ENCODE measurements at regions not wholly inside any gene's neighbourhood (a gene's known extent, or its start where the extent isn't known, plus 50 kb on each side); places are given as distances from the start of the nearest gene placed in this dataset.
"Not testable (repeated sequence)": the region's sequence is repeated elsewhere in the genome, so short reads cannot be mapped to it uniquely, and the experiment has no call there.

DNA sequence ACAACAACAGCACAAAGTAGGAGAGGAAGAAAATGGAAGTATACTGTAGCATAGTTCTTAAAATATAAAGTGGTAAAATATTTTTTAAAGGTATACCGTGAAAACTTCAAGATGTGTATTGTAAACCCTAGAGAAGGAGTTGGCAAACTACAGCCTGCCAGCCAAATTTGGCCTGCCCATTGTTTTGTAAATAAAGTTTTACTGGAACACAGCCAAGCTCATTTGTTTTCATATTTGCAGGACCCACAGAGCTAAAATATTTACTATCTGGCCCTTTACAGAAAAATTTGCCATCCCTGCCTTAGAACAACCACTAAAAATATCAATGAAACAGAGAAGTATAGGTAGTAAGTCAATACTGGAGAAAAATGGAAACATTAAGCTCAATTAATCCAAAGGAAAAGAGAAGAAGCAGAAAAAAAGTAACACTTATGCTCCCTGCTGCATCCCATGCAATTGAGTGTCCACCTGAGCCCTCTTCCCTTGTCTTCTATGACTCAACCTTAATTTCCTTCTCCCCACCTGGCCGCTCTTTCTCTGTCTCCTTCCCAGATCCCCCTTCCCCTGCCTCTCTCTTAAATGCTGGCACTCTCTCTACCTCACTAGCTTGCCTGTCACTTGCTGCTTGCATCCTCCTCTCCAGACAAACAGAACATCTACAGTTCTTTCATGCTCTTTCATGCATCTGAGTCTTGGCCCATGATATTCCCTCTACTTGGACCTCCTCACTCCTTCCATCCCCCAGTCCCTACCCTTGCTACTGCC lies 50.6 kb upstream of the FER start:
- DNase-seq: no peak

- DNase-seq: no peak
Measured at GRCh38 chr5:108696407-108696806, 51.3 kb upstream of the FER start.

GRCh38 chr5:108688485-108688884 lies 59.2 kb upstream of the FER start:
- no peak for DNase-seq

DNA sequence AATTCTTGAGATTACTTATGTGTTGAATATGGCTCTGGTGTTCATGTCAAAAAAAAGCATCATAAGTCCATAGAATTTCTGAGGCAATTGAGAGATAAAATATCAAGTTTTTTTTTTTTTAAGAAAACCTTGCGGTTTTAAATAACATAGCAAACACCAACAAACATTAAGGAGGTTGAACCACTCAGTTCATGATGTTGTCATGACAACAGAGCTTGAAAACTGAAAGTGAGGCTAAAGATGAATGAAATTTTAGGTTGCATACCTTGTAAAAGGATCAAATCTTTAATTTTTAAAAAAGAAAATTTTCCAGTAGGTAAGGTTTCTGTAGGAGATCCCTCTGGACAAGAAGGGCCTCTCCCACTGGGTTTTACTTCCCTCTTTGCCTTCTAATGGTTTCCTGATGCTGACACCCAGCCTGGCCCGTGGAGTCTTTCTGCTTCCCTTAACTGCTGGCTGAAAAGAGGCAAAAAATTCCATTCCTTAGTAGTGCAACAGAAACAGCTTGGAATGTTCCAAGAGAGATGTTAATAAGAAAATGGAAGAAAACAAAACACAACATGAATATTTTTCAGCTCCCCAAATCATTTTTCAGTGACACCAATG lies 60.0 kb upstream of the FER start:
- no peak for DNase-seq

- DNase-seq: no peak
Measured at GRCh38 chr5:108686676-108687075, 61.0 kb upstream of the FER start.

DNA sequence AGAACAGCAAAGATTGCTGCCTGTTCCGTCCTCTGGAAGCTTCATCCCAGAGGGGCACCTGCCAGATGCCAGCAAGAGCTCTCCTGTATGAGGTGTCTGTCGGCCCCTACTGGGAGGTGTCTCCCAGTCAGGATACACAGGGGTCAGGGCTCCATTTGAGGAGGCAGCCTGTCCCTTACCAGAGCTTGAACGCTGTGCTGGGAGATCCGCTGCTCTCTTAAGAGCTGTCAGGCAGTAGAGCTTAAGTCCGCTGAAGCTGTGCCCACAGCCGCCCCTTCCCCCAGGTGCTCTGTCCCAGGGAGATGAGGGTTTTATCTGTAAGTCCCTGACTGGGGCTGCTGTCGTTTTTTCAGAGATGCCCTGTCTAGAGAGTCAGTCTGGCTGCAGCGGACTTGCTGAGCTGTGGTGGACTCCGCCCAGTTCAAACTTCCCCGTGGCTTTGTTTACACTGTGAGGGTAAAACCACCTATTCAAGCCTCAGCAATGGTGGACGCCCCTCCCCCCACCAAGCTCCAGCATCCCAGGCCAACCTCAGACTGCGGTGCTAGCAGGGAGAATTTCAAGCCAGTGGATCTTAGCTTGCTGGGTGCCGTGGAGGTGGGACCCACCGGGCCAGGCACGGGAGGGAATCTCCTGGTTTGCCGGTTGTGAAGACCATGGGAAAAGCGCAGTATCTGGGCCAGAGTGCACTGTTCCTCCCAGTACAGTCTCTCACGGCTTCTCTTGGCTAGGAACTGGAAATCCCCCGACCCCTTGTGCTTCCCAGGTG lies 62.1 kb upstream of the FER start:
- DNase-seq: not testable (repeated sequence)

DNA sequence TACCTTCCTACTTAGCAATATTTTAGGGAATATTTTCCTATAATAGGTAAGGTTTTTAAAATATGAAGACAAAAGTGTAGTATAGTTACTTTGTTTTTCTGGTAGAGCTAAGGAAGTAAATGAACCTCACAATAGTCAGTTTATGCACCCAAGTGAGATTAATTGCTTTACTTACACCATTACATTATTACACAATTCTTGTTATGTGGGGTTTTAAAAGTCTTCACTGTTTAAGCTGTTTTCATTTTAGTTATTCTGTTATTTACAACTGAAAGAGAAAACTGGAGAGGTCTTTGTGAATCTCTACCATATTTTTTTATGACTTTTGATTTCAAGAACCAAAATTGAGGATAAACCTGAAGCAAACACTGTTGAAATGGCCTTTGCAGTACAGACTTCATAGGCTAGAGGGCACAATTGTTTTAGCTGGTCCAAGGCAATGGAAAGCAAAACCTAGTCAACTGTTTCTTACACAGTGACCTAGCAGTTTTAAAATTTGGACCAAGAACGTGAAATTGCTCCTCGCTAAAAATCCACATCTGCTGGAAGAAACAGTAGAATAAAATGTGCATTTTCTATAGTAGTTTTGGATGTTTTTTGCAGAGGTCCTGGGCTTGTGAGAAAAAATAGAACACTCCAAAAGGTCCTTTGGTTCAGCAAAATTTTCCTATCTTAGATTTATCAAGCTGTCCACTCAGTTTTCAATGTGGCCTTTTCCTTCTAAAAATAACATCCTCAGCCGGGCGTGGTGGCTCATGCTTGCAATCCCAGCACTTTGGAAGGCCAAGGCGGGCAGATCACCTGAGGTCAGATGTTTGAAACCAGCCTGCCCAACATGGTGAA lies 66.4 kb upstream of the FER start:
- DNase-seq: no peak

DNA sequence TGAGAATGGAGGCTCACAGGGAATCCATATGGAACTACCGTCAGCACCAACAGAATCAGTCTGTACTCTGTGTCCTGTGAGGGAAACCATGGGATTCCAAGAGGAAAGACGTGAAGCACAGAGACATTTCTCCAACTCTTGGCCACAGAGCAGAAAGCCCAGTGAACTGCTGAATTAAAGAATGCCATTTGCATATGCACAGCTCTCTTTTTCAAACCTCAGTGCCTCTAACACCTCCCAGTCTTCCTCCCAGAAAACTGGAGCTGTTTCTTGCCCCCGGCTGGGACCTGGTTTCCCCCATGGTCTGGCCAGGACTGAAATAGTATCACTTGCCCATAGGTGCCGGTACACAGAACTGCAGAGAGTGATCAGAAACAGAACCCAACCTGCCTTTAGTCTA lies 69.6 kb upstream of the FER start:
- DNase-seq: no peak

- no peak for DNase-seq
Measured at GRCh38 chr5:108675736-108676135, 72.0 kb upstream of the FER start.

DNA sequence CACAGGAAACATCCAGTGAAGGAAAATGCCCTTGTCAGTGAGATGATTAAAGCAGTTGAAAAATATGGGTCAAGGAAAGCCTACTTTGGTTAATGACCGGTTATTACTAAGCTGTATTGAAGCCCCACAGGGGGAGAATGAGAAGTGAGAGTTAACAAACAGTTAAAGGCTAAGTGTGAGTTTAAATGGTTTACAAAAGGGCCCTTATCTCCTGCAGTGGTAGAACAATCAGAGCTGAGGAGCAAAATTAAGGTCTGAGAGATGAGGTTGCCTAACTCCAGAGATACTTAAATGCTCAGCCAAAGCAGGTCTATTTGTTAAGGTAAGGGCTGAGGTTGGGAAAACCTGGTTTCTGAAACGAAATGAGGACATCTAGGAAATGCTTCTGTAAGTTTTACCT lies 75.1 kb upstream of the FER start:
- DNase-seq: no peak

- DNase-seq: no peak
Measured at GRCh38 chr5:108670591-108671289, 77.0 kb upstream of the FER start.

- DNase-seq: no peak
Measured at GRCh38 chr5:108669462-108669861, 78.2 kb upstream of the FER start.

DNA sequence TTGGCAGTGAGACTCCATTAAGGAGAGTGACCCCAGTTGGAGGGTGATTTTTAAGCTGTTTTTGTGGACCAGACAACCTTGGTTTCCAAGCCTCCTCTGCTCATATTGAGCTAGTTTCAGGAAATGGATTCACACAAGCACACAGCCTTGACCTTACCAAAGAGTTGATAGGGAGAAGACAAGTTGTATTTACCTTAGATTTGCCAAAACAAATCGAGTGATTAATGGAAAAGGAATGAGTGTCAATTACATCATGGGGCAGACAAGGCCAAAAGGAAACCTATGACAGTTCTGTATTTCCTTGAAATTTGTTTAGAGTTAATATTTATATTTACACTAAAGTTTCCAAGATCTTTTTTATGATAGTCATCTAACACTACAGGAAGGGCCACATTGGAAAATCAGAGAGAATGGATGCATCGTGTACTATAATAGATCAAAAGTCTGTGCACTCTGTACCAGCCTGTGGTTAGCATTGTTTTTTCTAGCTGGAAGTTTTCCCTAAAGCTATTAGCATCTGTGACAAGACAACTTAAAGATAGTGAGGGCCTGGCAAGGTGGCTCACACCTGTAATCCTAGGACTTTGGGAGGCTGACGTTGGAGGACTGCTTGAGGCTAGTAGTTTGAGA lies 86.0 kb upstream of the FER start:
- DNase-seq: no peak

- DNase-seq: no peak
Measured at GRCh38 chr5:108661024-108661423, 86.7 kb upstream of the FER start.

DNA sequence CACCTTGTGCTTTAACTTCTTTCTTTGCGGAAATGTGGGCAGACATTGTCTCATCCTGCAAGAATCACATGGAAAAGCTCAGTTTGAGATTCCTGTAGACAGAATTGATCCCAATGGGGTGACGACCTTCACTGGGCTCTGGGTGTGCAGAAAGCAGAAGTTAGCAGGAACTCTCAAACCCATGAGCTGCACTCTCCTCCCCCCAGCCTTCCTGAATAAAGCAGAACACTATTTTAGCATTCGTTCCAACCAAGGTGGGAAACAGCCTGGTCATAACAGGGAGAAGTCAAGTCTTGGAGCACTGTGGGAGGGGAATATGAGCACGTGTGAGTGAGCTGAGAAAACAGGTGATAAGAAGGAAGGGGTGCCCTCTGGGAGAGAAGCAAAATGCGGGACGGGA lies 87.4 kb upstream of the FER start:
- no peak for DNase-seq

- no peak for DNase-seq
Measured at GRCh38 chr5:108659531-108659930, 88.2 kb upstream of the FER start.

GRCh38 chr5:108655750-108656450 lies 91.8 kb upstream of the FER start:
- no peak for DNase-seq

GRCh38 chr5:108654051-108654450 lies 93.6 kb upstream of the FER start:
- DNase-seq: no peak

DNA sequence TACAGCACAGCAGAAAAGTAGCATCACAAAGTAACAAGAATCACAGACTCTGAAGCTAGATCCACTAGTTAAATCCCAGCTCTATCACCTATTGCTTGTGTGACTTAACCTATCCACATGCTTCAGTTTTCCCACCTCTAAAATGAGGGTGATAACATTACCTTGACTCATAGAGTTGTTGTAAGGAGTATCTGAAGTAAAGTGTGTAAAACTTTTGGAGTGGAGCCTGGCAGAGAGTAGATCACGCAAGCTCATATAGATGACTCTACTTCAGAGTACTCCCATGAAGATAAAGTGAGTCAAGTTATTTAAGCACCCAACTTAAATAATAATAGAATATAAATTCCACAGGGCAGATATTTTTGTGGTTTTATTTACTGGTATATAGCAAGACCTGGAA lies 94.5 kb upstream of the FER start:
- no peak for DNase-seq

DNA sequence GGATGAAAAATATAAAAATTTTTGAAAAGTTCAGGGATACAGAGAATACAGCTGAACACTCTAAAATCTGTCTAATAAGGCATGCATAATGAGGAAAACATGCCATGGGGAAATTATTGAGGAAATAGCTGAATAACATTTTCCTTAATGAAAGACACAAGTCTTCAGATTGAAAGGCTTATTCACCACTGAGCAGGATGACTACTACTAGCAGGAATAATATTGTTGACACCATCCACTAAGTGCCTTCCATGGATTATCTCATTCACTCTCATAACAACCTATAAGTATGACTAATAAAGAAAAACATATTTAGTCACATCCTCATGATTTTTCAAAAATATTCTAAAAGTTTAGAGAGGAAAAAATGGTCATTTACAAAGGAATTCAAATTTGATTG lies 96.7 kb upstream of the FER start:
- no peak for DNase-seq

DNA sequence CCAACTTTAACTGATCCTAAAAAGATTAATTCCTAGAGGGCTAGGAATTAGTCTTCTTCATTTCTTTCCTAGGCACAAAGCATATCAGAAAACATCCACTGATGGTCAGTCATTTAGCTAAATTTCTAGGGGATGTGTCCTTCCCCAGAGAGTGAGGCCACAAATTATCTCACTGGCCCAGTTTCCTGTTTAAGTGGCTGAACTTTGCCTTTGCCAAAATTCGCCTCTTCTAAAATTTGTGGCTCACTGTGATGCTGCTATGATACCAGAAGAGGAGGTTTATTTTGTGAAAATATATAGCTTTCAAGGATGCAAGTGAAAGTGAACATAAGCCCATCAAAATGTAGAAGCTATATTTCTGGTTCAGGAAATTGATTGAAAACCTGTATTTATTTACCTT lies 98.1 kb upstream of the FER start:
- DNase-seq: no peak

All from KG1 (cell line).